ENCODE measurements at regions not wholly inside any gene's neighbourhood (a gene's known extent, or its start where the extent isn't known, plus 50 kb on each side); places are given as distances from the start of the nearest gene placed in this dataset.
"Not testable (repeated sequence)": the region's sequence is repeated elsewhere in the genome, so short reads cannot be mapped to it uniquely, and the experiment has no call there.

- no peak for DNase-seq
These were observed 563.3 kb upstream of the SYNCRIP start for GRCh38 chr6:86205980-86206379.

DNA sequence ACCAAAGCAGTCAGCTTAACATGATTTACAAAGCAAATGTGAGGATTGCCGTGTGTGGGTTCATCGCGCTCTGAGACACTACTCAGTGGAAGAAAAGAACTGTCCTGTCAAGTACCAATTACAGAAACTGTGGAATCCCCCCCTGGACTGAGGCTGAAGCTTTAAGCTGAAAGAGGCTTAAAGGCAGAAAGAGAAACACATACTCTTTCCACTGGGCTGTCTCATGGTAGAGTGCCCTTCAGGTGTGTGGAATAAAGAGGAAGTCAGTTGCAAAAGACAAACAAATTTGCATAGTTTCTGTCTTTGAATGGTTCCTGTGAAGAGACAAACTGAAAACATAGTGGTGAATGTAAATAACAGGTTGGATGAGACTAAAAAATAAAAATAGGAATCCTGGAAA lies 560.4 kb upstream of the SYNCRIP start:
- no peak for DNase-seq

DNA sequence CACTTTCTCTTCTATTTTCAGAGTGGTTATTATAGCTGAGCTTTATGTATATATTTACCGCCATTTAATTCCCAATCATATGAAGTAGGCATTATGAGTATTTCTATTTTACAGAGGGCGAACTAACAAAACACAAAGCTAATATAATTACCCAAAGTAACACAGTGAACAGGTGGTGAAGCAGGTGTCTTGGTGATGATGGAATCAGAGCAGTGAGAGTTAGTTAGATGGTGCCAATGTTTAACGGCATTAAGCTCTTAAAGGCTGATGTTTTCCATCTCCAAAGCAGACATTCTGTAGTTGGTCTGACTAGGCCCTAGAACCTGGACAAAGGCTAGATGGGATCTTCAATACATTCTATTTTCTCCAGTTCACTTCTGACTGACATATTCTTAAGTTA lies 551.1 kb upstream of the SYNCRIP start:
- no peak for DNase-seq

GRCh38 chr6:86192123-86192522 lies 549.4 kb upstream of the SYNCRIP start:
- no peak for DNase-seq

GRCh38 chr6:86175149-86175548 lies 532.5 kb upstream of the SYNCRIP start:
- DNase-seq: not testable (repeated sequence)

GRCh38 chr6:86154852-86155251 lies 512.2 kb upstream of the SYNCRIP start:
- no peak for DNase-seq

DNA sequence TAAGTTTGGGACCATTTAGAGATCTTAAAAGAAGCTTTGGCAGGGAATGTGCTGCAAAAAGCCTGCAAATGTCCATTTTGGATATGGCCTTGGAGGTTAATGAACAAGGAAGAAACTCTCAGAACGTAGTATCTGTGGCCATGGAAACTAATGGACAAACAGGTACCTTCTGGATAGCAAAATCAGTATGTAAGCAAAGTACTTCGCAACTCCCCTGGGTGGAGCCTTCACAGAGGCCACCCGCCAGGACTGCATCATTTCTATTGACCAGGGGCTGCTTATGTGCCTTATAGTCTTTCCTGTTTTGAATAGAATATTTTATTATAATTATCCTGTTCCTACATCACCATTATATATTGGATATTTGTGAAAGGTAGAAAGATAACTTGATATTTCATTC lies 510.8 kb upstream of the SYNCRIP start:
- DNase-seq: no peak

DNA sequence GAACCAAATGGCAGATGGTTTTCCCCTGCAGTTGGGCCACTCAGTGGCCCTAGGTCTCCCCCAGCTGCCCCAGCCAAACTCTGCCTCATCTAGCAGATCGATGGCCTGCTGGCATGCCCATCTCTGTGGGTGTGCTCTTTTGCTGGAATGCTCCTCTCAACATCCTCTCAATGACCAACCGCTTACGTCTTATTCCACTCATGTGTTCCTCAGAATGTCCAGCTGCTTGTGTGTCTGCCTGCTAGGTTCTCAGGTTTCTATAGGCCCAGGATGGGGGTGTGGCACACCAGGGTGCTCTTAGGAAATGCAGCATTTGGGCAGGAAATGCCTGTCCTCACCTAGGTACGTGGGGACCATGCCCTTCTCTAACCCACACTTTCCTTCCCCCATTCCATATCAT lies 509.9 kb upstream of the SYNCRIP start:
- no peak for DNase-seq

DNA sequence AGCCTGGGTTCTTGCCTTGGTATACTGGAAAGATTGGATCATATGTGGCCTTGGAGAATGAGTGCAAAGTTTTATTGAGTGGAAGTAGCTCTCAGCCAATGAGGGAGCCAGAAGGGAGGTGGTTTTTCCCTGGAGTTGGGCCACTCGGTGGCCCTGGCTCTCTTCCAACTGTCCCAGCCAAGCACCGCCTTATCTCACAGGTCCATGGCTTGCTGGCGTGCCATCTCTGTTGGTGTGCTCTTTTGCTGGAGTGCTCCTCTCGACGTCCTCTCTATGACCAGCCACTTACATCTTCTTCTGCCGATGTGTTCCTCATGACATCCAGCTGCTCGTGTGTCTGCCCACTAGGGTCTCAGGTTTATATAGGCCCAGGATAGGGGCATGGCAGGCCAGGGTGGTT lies 505.9 kb upstream of the SYNCRIP start:
- DNase-seq: no peak

- DNase-seq: no peak
These were observed 505.2 kb upstream of the SYNCRIP start for GRCh38 chr6:86147859-86148258.

DNA sequence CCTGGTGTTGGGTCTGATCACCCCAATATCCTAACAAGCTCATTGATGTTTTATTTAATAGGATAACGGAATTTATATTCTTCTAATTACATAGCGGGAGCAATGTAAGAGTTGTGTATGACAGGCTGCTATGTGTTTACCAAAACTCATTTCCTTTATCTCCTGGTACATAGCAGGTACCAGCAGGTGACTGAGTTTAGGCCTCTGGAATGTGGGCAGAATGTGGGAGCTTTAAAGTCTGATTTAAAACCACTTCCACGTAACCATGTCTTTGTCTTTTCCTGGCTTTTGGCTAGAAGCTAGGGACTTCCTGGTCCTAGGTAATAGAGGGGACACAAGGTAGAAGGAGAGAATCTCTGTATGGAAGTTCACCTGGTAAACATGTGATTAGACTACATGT lies 504.6 kb upstream of the SYNCRIP start:
- DNase-seq: no peak

DNA sequence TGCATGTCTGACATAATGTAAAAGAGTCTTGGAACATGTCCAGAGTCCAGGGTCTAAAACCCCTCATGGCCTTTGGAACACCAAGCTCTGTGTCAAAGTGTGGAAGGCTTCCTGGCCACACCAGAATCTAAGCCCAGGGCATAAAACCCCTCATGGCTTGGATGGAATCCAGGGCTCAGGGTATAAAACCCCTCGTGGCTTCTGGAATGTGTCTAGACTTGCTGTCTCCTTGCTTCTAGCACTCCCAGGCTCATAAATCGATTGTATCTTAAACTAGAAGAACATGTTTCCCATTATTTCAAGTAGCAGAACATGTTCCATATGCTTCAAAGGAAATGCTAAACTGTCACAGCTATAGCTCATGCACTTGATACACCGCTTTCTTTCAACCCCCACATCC lies 504.1 kb upstream of the SYNCRIP start:
- not testable (repeated sequence) for DNase-seq

GRCh38 chr6:86142326-86142725 lies 499.6 kb upstream of the SYNCRIP start:
- no peak for DNase-seq

DNA sequence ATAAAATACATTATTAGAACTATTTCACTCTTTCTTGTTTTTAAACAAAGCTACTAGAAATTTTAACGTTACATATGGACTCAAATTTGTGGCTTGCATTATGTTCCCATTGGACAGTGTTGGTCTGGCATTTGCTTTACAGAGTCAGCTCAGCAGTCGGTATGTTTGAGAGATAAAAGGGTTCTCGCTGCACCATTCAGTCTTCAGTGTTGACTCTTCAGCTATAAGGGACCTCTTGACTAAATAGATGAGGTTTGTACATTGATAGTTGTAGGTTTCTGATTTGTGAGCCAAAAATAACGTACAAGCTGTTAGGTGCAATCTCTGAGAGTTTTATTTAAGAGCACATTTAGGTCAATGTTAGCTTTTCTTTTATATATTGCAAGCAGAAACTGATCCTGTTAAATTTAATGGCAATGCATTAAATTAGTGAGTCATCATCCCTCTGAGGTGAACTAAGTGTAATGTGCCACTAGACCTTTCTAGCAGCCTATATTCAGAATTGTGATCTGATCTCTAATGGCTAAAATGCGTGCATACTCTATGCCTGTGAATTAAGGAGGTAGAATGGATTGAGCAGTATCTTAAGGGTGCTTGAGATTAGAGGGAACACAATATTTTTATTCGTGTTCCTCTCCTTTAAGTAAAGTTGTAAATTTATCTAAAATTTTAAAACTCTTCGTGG lies 485.6 kb upstream of the SYNCRIP start:
- no peak for DNase-seq

DNA sequence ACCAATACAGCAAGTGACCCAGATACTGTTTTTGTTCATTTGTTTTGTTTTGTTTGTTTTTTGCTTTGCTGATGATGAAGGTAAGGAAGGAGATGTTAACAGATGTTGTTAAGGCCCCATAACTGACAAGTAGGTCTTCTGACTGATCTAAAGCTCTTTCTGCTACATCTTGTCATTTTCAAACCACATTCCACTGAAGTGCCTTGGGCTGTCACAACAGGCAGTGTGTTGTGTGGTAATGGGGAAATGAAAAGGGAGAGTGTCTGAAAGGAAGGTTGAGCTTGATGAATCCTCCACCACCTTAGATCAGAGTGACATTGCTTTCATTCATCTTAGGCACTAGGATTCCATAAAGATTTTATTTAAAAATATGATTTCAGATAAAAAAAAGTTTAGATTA lies 479.4 kb upstream of the SYNCRIP start:
- DNase-seq: no peak

DNA sequence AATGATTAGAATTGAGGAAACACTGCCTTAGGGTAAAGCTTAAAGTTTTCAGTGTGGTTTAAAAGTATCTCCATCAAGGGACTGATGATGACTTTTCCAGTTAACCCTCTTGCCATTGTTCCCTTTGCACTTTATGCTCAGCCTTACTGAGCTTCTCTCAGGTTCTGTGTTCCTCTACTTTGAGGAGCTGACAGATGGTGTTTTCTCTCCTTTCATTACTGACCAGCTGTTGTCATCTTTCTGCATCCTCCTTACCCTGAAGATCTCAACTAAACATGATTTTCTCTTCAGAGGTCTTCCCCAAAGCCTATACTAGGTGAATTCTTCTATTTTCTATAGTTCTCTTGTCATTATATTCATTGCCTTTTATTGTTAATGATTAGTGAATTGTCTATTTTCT lies 475.6 kb upstream of the SYNCRIP start:
- no peak for DNase-seq

DNA sequence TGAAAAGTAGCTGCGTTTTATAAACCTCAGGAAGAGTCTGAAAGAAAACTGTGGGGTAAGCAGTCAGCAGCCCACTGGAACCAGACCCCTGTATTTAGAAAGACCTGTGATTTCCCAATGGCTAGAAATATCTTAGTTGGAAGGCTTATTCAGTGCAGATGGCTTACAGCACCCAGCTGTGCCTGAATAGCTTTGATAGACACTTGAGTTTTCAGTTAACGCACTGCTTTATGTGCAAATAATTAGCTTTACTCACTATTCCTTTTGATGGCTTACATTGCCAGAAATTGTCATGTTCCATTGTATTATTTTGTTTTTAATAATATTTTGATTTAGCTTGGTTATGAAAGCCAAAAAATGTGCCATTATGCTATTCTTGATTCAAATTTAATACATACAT lies 465.3 kb upstream of the SYNCRIP start:
- no peak for DNase-seq

- no peak for DNase-seq
These were observed 445.3 kb upstream of the SYNCRIP start for GRCh38 chr6:86087954-86088353.

GRCh38 chr6:86079938-86080337 lies 437.3 kb upstream of the SYNCRIP start:
- DNase-seq: no peak

DNA sequence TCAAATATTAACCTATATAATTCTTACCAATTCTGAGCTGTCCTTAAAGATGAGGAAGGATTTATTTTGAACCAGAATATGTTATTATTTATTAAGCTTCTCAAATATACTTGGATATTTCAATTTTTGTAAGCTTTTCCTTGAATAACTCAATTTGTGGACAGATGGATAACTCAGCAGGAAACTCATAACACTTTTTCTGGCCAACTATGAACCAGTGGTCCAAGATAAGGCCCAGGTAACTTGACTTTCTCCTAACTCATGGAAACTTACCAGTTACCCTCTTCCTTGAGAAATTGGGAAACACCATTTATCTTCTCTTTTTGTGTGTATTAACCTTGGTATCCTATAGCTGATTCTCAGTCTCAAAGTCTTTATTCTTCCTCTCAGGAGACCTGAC lies 427.5 kb upstream of the SYNCRIP start:
- no peak for DNase-seq

- not testable (repeated sequence) for DNase-seq
These were observed 422.3 kb upstream of the SYNCRIP start for GRCh38 chr6:86065002-86065401.

DNA sequence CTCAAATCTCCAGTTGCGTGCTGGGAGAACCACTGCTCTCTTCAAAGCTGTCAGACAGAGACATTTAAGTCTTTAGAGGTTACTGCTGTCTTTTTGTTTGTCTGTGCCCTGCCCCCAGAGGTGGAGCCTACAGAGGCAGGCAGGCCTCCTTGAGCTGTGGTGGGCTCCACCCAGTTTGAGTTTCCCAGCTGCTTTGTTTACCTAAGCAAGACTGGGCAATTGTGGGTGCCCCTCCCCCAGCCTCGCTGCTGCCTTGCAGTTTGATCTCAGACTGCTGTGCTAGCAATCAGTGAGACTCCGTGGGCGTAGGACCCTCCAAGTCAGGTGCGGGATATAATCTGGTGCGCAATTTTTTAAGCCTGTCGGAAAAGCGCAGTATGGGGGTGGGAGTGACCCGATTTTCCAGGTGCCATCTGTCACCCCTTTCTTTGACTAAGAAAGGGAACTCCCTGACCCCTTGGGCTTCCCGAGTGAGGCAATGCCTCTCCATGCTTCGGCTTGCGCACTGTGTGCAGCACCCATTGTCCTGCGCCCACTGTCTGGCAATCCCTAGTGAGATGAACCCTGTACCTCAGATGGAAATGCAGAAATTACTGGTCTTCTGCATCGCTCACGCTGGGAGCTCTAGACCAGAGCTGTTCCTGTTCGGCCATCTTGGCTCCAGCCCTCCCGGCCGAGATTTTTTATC lies 414.8 kb upstream of the SYNCRIP start:
- not testable (repeated sequence) for DNase-seq

DNA sequence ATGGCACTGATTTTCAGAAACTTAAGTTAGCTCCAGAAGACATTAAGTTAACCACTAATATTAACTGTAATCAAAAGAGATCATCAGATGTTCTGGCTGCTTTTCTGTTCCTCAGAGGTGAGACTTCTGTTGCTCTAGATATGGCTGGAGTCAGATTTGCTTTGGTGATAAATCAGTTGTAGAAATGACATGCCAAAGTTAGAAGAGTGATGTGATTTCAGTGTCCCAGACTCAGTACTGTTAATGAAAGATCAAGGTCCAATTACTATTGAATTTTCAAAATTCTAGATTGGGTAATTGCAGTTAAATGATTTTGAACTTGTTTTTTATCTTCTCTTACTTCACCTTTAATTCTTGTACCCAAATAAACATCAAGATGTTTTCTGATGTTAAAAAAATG lies 402.4 kb upstream of the SYNCRIP start:
- no peak for DNase-seq

DNA sequence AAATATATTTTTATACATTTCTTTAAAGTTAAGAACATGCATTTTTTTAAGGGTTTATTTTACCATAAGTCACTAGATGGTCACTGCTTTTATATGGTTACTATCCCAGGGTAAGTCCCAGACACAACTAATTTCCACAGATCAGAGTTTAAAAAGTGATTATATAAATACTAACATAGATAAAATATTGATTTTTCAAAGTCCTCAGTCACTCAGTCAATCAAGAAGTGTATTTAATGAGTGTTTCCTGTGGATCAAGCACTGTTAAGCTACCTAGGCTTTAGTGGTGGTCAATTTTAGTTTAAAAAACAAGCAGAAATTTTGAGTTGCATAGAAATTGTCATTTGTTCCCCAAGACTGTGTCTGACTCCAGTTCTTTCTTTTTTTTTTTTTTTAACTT lies 399.5 kb upstream of the SYNCRIP start:
- no peak for DNase-seq

DNA sequence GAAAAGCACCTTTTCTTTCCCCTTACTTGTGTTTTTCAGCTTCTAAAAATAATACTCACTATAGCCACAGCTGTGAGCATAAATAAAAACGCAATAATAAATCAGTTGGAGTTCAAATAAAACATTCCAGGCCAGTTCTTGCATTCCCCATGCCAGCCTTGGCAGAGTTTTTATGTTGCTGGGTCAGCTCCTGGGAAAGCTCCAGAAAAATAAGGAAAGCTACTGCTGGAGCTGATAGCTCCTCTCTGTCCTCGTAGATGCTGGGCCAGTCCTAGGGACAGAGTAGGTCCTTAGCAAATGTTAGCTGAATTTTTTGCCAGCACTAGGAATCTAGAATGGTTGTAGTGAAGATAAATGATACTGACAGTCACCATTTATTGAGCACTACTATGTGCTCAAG lies 389.0 kb upstream of the SYNCRIP start:
- DNase-seq: no peak
